ENCODE measurements at regions not wholly inside any gene's neighbourhood (a gene's known extent, or its start where the extent isn't known, plus 50 kb on each side); places are given as distances from the start of the nearest gene placed in this dataset.

GRCh38 chr2:13916066-13916465 lies 716.5 kb upstream of the LRATD1 start (continued):
- no peak for TF ChIP-seq HIC1 (tag by site-specific recombination; IDR thresholded peaks at IDR 0.05)

- no peaks in the 10 kb centered on the region for H3K4me1 ChIP-seq (ENCODE audit: control insufficient read depth, insufficient read depth, low read length)
- no peaks in the 10 kb centered on the region for H3K36me3 ChIP-seq (ENCODE audit: control insufficient read depth in 2 of 2, insufficient read depth in 1 of 2, low read length in 2 of 2)
- POLR2A ChIA-PET: no interaction called here
- CTCF ChIA-PET: no interaction called here
- H3K9me3 ChIP-seq (ENCODE audit: control insufficient read depth, insufficient read depth, low read depth, low read length): no peaks in the 10 kb centered on the region
- H3K4me3 ChIP-seq (ENCODE audit: low read depth, low read length): no peak overlapping the region
- TF ChIP-seq ZNF391 (tag by site-specific recombination; IDR thresholded peaks at IDR 0.05; ENCODE audit: borderline replicate concordance, low read depth) (no peak), KLF1 (tag by site-specific recombination; IDR thresholded peaks at IDR 0.05) (no peak), SP3 (tag by site-specific recombination; IDR thresholded peaks at IDR 0.05) (no peak), HIC1 (tag by site-specific recombination; IDR thresholded peaks at IDR 0.05) (no peak), ZNF133 (tag by site-specific recombination; IDR thresholded peaks at IDR 0.05) (no peak), ZBTB6 (tag by site-specific recombination; IDR thresholded peaks at IDR 0.05) (no peak)
- H3K27ac ChIP-seq (ENCODE audit: extremely low read depth, low read depth, low read length): no peak overlapping the region
Measured at GRCh38 chr2:13917958-13918357, 714.6 kb upstream of the LRATD1 start.

- H3K27ac ChIP-seq (ENCODE audit: extremely low read depth, low read depth, low read length): no peak overlapping the region
- ChIA-PET POLR2A (no interaction called here), CTCF (no interaction called here)
- H3K9me3 ChIP-seq (ENCODE audit: control insufficient read depth, insufficient read depth, low read depth, low read length): no peaks in the 10 kb centered on the region
- H3K36me3 ChIP-seq (ENCODE audit: control insufficient read depth in 2 of 2, insufficient read depth in 1 of 2, low read length in 2 of 2): no peaks in the 10 kb centered on the region
- no peaks in the 10 kb centered on the region for H3K4me1 ChIP-seq (ENCODE audit: control insufficient read depth, insufficient read depth, low read length)
- TF ChIP-seq ZNF292 (tag by site-specific recombination; IDR thresholded peaks at IDR 0.05; ENCODE audit: borderline replicate concordance, low read depth) (no peak), ZNF280D (tag by site-specific recombination; IDR thresholded peaks at IDR 0.05) (no peak), ZNF514 (tag by site-specific recombination; IDR thresholded peaks at IDR 0.05) (no peak), SP7 (tag by site-specific recombination; IDR thresholded peaks at IDR 0.05) (no peak), ZNF585B (tag by site-specific recombination; IDR thresholded peaks at IDR 0.05) (no peak), ZNF704 (tag by site-specific recombination; IDR thresholded peaks at IDR 0.05) (no peak), ZNF311 (tag by site-specific recombination; IDR thresholded peaks at IDR 0.05; ENCODE audit: borderline replicate concordance) (no peak), MZF1 (tag by site-specific recombination; IDR thresholded peaks at IDR 0.05; ENCODE audit: borderline replicate concordance) (no peak), ZNF561 (tag by site-specific recombination; IDR thresholded peaks at IDR 0.05; ENCODE audit: borderline replicate concordance) (no peak), OVOL3 (tag by site-specific recombination; IDR thresholded peaks at IDR 0.05) (no peak), ZNF341 (tag by site-specific recombination; IDR thresholded peaks at IDR 0.05; ENCODE audit: low read depth) (no peak), ZNF76 (tag by site-specific recombination; IDR thresholded peaks at IDR 0.05; ENCODE audit: borderline replicate concordance, low read depth) (no peak), ZNF214 (tag by site-specific recombination; IDR thresholded peaks at IDR 0.05; ENCODE audit: borderline replicate concordance) (no peak), ZNF426 (tag by site-specific recombination; IDR thresholded peaks at IDR 0.05) (no peak), ZNF555 (tag by site-specific recombination; conservative IDR thresholded peaks at IDR 0.05) (no peak), MYNN (tag by site-specific recombination; IDR thresholded peaks at IDR 0.05; ENCODE audit: borderline replicate concordance) (no peak), ZNF544 (tag by site-specific recombination; IDR thresholded peaks at IDR 0.05) (no peak), ZNF19 (tag by site-specific recombination; IDR thresholded peaks at IDR 0.05; ENCODE audit: low read depth) (no peak), ZNF837 (tag by site-specific recombination; IDR thresholded peaks at IDR 0.05) (no peak)
- H3K4me3 ChIP-seq (ENCODE audit: low read depth, low read length): no peak overlapping the region
Measured at GRCh38 chr2:13919981-13920382, 712.5 kb upstream of the LRATD1 start.
